Mesothelial cell of epicardium (in vitro differentiated cells): ENCODE measurements at regions not wholly inside any gene's neighbourhood (a gene's known extent, or its start where the extent isn't known, plus 50 kb on each side); places are given as distances from the start of the nearest gene placed in this dataset.

Experiments used
- DNase-seq, 2 experiments: peaks; one replicate each; pipeline ENCODE4 v3.0.0; 2021; ENCODE audit warnings: low spot score in 2 of 2; ENCODE audit not compliant: unreplicated experiment in 2 of 2
- H3K27ac Mint-ChIP-seq: 2 replicates; pipeline ENCODE4 v1.8.0; 2021; ENCODE audit warnings: mixed read lengths
- H3K27me3 Mint-ChIP-seq: 2 replicates; pipeline ENCODE4 v1.8.0; 2021; ENCODE audit warnings: low read depth, mixed read lengths
- H3K36me3 Mint-ChIP-seq: 2 replicates; pipeline ENCODE4 v1.8.0; 2021; ENCODE audit warnings: mixed read lengths
- H3K4me1 Mint-ChIP-seq: 2 replicates; pipeline ENCODE4 v1.8.0; 2021; ENCODE audit warnings: mixed read lengths
- H3K4me3 Mint-ChIP-seq: 2 replicates; pipeline ENCODE4 v1.8.0; 2021; ENCODE audit warnings: mild to moderate bottlenecking, moderate library complexity, mixed read lengths
- H3K9me3 Mint-ChIP-seq: 2 replicates; pipeline ENCODE4 v1.8.0; 2021; ENCODE audit warnings: mixed read lengths
- CTCF ChIP-seq: fragments of 200-600 bp; sonication (generic); IDR thresholded peaks from one replicate; pipeline ENCODE4 v1.5.0; 2021; ENCODE audit warnings: antibody characterized with exemption; ENCODE audit not compliant: unreplicated experiment

- H3K27me3 Mint-ChIP-seq = no peaks in the 10 kb centered on the region
- H3K36me3 Mint-ChIP-seq = no peaks in the 10 kb centered on the region
- H3K9me3 Mint-ChIP-seq = peaks cover 17% of the 10 kb centered on the region
- H3K4me3 Mint-ChIP-seq = no peak overlapping the region
- H3K27ac Mint-ChIP-seq = no peak overlapping the region
- no peak for TF ChIP-seq CTCF
- DNase-seq = no peak
- peaks cover 14% of the 10 kb centered on the region for H3K4me1 Mint-ChIP-seq
Observed at GRCh38 chr5:68793074-68793473, 300.7 kb upstream of the SLC30A5 start.

GRCh38 chr5:68793993-68794392 lies 299.8 kb upstream of the SLC30A5 start:
- no peak for TF ChIP-seq CTCF
- Mint-ChIP-seq H3K9me3 (peaks cover 18% of the 10 kb centered on the region), H3K27me3 (no peaks in the 10 kb centered on the region), H3K36me3 (no peaks in the 10 kb centered on the region), H3K4me1 (peaks cover 14% of the 10 kb centered on the region), H3K4me3 (no peak overlapping the region), H3K27ac (peak overlapping the region; percentile 67)
- DNase-seq = no peak

GRCh38 chr5:68795190-68795589 lies 298.6 kb upstream of the SLC30A5 start:
- Mint-ChIP-seq H3K36me3 (no peaks in the 10 kb centered on the region), H3K4me1 (peaks cover 14% of the 10 kb centered on the region), H3K27ac (no peak overlapping the region)

GRCh38 chr5:68798877-68799843 lies 294.7 kb upstream of the SLC30A5 start:
- no peak for DNase-seq
- TF ChIP-seq CTCF = no peak
- H3K9me3 Mint-ChIP-seq = peaks cover 5% of the 10 kb centered on the region
- H3K27ac Mint-ChIP-seq = no peak overlapping the region
- H3K4me1 Mint-ChIP-seq = peaks cover 9% of the 10 kb centered on the region
- no peaks in the 10 kb centered on the region for H3K36me3 Mint-ChIP-seq
- no peaks in the 10 kb centered on the region for H3K27me3 Mint-ChIP-seq
- no peak overlapping the region for H3K4me3 Mint-ChIP-seq

More at GRCh38 chr5:68795190-68795589, 298.6 kb upstream of the SLC30A5 start:
- no peak for DNase-seq
- Mint-ChIP-seq H3K27me3 (no peaks in the 10 kb centered on the region), H3K9me3 (peaks cover 18% of the 10 kb centered on the region), H3K4me3 (no peak overlapping the region)
- TF ChIP-seq CTCF = no peak

GRCh38 chr5:68802430-68802829 lies 291.4 kb upstream of the SLC30A5 start:
- Mint-ChIP-seq H3K27me3 (no peaks in the 10 kb centered on the region), H3K27ac (no peak overlapping the region), H3K4me3 (no peak overlapping the region), H3K36me3 (peaks cover 4% of the 10 kb centered on the region), H3K4me1 (no peaks in the 10 kb centered on the region), H3K9me3 (peaks cover 27% of the 10 kb centered on the region)
- DNase-seq = no peak
- no peak for TF ChIP-seq CTCF
